HEK293 (cell line): ENCODE measurements at regions not wholly inside any gene's neighbourhood (a gene's known extent, or its start where the extent isn't known, plus 50 kb on each side); places are given as distances from the start of the nearest gene placed in this dataset.

Experiments used
- BCL11A ChIP-seq: fragments of 450-650 bp; formaldehyde crosslinking; IDR thresholded peaks from 2 replicates; pipeline ENCODE4 v1.5.1; 2016; ENCODE audit warnings: low read depth, missing biosample characterization, missing genetic modification characterization
- GLI4 ChIP-seq: fragments of 450-650 bp; formaldehyde crosslinking; IDR thresholded peaks from 2 replicates; pipeline ENCODE4 v1.5.1; 2016; ENCODE audit warnings: missing biosample characterization, missing genetic modification characterization
- KLF7 ChIP-seq: fragments of 450-650 bp; formaldehyde crosslinking; IDR thresholded peaks from 2 replicates; pipeline ENCODE4 v1.5.1; 2016; ENCODE audit warnings: missing biosample characterization, missing genetic modification characterization, borderline replicate concordance
- MEIS1 ChIP-seq: sonication (generic); formaldehyde crosslinking; IDR thresholded peaks from 2 replicates; pipeline ENCODE4 v1.8.1; 2022; ENCODE audit warnings: missing genetic modification reagents, mild to moderate bottlenecking, borderline replicate concordance
- PBX3 ChIP-seq: sonication (generic); formaldehyde crosslinking; IDR thresholded peaks from 2 replicates; pipeline ENCODE4 v1.8.1; 2022; ENCODE audit warnings: mild to moderate bottlenecking, moderate library complexity, missing genetic modification reagents
- SCRT2 ChIP-seq: fragments of 450-650 bp; formaldehyde crosslinking; IDR thresholded peaks from 2 replicates; pipeline ENCODE4 v1.5.1; 2016; ENCODE audit warnings: missing biosample characterization, missing genetic modification characterization
- SETDB1 ChIP-seq: IDR thresholded peaks from one replicate; pipeline ENCODE4 v1.6.1; 2017; ENCODE audit warnings: mild to moderate bottlenecking, low read length, moderate library complexity, mixed read lengths; ENCODE audit not compliant: insufficient read length
- TCF7L2 ChIP-seq: IDR thresholded peaks from 2 replicates; pipeline ENCODE4 v1.6.1; 2011; ENCODE audit warnings: low read depth, mild to moderate bottlenecking, inconsistent platforms, low read length, moderate library complexity, borderline replicate concordance
- ZBTB20 ChIP-seq: fragments of 450-650 bp; formaldehyde crosslinking; IDR thresholded peaks from 2 replicates; pipeline ENCODE4 v1.5.1; 2016; ENCODE audit warnings: missing biosample characterization, missing genetic modification characterization
- ZBTB21 ChIP-seq: fragments of 450-650 bp; formaldehyde crosslinking; IDR thresholded peaks from 2 replicates; pipeline ENCODE4 v1.5.1; 2017; ENCODE audit warnings: missing biosample characterization, missing genetic modification characterization
- ZNF10 ChIP-seq: fragments of 450-650 bp; formaldehyde crosslinking; IDR thresholded peaks from 2 replicates; pipeline ENCODE4 v1.5.1; 2017; ENCODE audit warnings: missing biosample characterization, missing genetic modification characterization
- ZNF24 ChIP-seq: fragments of 450-650 bp; formaldehyde crosslinking; IDR thresholded peaks from 2 replicates; pipeline ENCODE4 v1.5.1; 2016; ENCODE audit warnings: missing biosample characterization, missing genetic modification characterization
- ZNF26 ChIP-seq: fragments of 450-650 bp; formaldehyde crosslinking; IDR thresholded peaks from 2 replicates; pipeline ENCODE4 v1.5.1; 2016; ENCODE audit warnings: missing biosample characterization, missing genetic modification characterization
- ZNF350 ChIP-seq: fragments of 450-650 bp; formaldehyde crosslinking; IDR thresholded peaks from 2 replicates; pipeline ENCODE4 v1.5.0; 2017; ENCODE audit warnings: missing biosample characterization, mild to moderate bottlenecking, missing genetic modification characterization
- ZNF391 ChIP-seq: fragments of 450-650 bp; formaldehyde crosslinking; IDR thresholded peaks from 2 replicates; pipeline ENCODE4 v1.5.1; 2016; ENCODE audit warnings: low read depth, missing biosample characterization, missing genetic modification characterization, borderline replicate concordance
- ZNF423 ChIP-seq: fragments of 450-650 bp; formaldehyde crosslinking; IDR thresholded peaks from 2 replicates; pipeline ENCODE4 v1.5.1; 2016; ENCODE audit warnings: missing biosample characterization, missing genetic modification characterization
- ZNF473 ChIP-seq: fragments of 450-650 bp; formaldehyde crosslinking; IDR thresholded peaks from 2 replicates; pipeline ENCODE4 v1.5.1; 2017; ENCODE audit warnings: missing biosample characterization, missing genetic modification characterization
- ZNF521 ChIP-seq: fragments of 450-650 bp; formaldehyde crosslinking; IDR thresholded peaks from 2 replicates; pipeline ENCODE4 v1.5.1; 2017; ENCODE audit warnings: missing biosample characterization, mild to moderate bottlenecking, missing genetic modification characterization
- ZNF558 ChIP-seq: fragments of 450-650 bp; formaldehyde crosslinking; IDR thresholded peaks from 2 replicates; pipeline ENCODE4 v1.5.1; 2016; ENCODE audit warnings: missing biosample characterization, missing genetic modification characterization
- ZNF560 ChIP-seq: fragments of 450-650 bp; formaldehyde crosslinking; IDR thresholded peaks from 2 replicates; pipeline ENCODE4 v1.5.1; 2017; ENCODE audit warnings: missing biosample characterization, missing genetic modification characterization, borderline replicate concordance
- ZNF624 ChIP-seq: fragments of 450-650 bp; formaldehyde crosslinking; IDR thresholded peaks from 2 replicates; pipeline ENCODE4 v1.5.1; 2017; ENCODE audit warnings: missing biosample characterization, missing genetic modification characterization
- ZNF658 ChIP-seq: fragments of 450-650 bp; formaldehyde crosslinking; IDR thresholded peaks from 2 replicates; pipeline ENCODE4; 2016; ENCODE audit warnings: missing biosample characterization, missing genetic modification characterization
- ZNF660 ChIP-seq: fragments of 450-650 bp; IDR thresholded peaks from 2 replicates; pipeline ENCODE4 v1.5.1; 2018; ENCODE audit warnings: missing biosample characterization, mild to moderate bottlenecking, missing genetic modification characterization
- ZNF670 ChIP-seq: fragments of 450-650 bp; formaldehyde crosslinking; IDR thresholded peaks from 2 replicates; pipeline ENCODE4 v1.5.1; 2016; ENCODE audit warnings: missing biosample characterization, missing genetic modification characterization, low read depth
- ZNF791 ChIP-seq: fragments of 450-650 bp; formaldehyde crosslinking; IDR thresholded peaks from 2 replicates; pipeline ENCODE4 v1.5.1; 2016; ENCODE audit warnings: missing biosample characterization, missing genetic modification characterization
- ZNF792 ChIP-seq: fragments of 450-650 bp; formaldehyde crosslinking; IDR thresholded peaks from 2 replicates; pipeline ENCODE4 v1.5.1; 2016; ENCODE audit warnings: missing biosample characterization, missing genetic modification characterization
- TF ChIP-seq, protein P1 (sequence below): fragments of 450-650 bp; formaldehyde crosslinking; IDR thresholded peaks from 2 replicates; pipeline ENCODE4 v1.5.1; 2016; ENCODE audit warnings: missing biosample characterization, missing genetic modification characterization, borderline replicate concordance
- TF ChIP-seq, protein P2 (sequence below): fragments of 450-650 bp; formaldehyde crosslinking; IDR thresholded peaks from 2 replicates; pipeline ENCODE4 v1.5.1; 2016; ENCODE audit warnings: missing biosample characterization, missing genetic modification characterization
- TF ChIP-seq, protein P3 (sequence below): fragments of 450-650 bp; formaldehyde crosslinking; IDR thresholded peaks from 2 replicates; pipeline ENCODE4; 2016; ENCODE audit warnings: missing biosample characterization, missing genetic modification characterization
- TF ChIP-seq, protein P4 (sequence below): fragments of 450-650 bp; formaldehyde crosslinking; IDR thresholded peaks from 2 replicates; pipeline ENCODE4 v1.5.1; 2016; ENCODE audit warnings: missing biosample characterization, missing genetic modification characterization

GRCh38 chr17:73770115-73770848 lies 126.0 kb upstream of the SDK2 start (continued):
- no peak for TF ChIP-seq ZNF670 (tag by site-specific recombination)
- TF ChIP-seq KLF7 (tag by site-specific recombination): no peak
- TF ChIP-seq, protein P1, sequence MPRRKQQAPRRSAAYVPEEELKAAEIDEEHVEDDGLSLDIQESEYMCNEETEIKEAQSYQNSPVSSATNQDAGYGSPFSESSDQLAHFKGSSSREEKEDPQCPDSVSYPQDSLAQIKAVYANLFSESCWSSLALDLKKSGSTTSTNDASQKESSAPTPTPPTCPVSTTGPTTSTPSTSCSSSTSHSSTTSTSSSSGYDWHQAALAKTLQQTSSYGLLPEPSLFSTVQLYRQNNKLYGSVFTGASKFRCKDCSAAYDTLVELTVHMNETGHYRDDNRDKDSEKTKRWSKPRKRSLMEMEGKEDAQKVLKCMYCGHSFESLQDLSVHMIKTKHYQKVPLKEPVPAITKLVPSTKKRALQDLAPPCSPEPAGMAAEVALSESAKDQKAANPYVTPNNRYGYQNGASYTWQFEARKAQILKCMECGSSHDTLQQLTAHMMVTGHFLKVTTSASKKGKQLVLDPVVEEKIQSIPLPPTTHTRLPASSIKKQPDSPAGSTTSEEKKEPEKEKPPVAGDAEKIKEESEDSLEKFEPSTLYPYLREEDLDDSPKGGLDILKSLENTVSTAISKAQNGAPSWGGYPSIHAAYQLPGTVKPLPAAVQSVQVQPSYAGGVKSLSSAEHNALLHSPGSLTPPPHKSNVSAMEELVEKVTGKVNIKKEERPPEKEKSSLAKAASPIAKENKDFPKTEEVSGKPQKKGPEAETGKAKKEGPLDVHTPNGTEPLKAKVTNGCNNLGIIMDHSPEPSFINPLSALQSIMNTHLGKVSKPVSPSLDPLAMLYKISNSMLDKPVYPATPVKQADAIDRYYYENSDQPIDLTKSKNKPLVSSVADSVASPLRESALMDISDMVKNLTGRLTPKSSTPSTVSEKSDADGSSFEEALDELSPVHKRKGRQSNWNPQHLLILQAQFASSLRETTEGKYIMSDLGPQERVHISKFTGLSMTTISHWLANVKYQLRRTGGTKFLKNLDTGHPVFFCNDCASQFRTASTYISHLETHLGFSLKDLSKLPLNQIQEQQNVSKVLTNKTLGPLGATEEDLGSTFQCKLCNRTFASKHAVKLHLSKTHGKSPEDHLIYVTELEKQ: peak; percentile 32; the same call in 1 of the 2 replicates
- 0 out of 2 replicates have a peak, but pooled peaks have one; percentile 14 for TF ChIP-seq SCRT2 (tag by site-specific recombination)
- peak; percentile 67; the same call in 1 of the 2 replicates for TF ChIP-seq BCL11A
- no peak for TF ChIP-seq ZNF791 (tag by site-specific recombination)
- peak; percentile 66; the same call in 1 of the 2 replicates for TF ChIP-seq ZNF24 (tag by site-specific recombination)
- no peak for TF ChIP-seq ZNF350 (tag by site-specific recombination)
- TF ChIP-seq ZNF792: no peak
- no peak for TF ChIP-seq SETDB1
- TF ChIP-seq, protein P2, sequence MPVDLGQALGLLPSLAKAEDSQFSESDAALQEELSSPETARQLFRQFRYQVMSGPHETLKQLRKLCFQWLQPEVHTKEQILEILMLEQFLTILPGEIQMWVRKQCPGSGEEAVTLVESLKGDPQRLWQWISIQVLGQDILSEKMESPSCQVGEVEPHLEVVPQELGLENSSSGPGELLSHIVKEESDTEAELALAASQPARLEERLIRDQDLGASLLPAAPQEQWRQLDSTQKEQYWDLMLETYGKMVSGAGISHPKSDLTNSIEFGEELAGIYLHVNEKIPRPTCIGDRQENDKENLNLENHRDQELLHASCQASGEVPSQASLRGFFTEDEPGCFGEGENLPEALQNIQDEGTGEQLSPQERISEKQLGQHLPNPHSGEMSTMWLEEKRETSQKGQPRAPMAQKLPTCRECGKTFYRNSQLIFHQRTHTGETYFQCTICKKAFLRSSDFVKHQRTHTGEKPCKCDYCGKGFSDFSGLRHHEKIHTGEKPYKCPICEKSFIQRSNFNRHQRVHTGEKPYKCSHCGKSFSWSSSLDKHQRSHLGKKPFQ: no peak
- TF ChIP-seq ZNF10: no peak
- no peak for TF ChIP-seq ZNF521 (tag by site-specific recombination)
- TF ChIP-seq ZNF658: no peak
- no peak for TF ChIP-seq ZNF624 (tag by site-specific recombination)
- TF ChIP-seq ZNF660 (tag by site-specific recombination): peak; percentile 93
- no peak for TF ChIP-seq ZNF558 (tag by site-specific recombination)
- TF ChIP-seq ZNF423: 0 out of 2 replicates have a peak, but pooled peaks have one; percentile 8
- no peak for TF ChIP-seq GLI4 (tag by site-specific recombination)
- TF ChIP-seq, protein P3, sequence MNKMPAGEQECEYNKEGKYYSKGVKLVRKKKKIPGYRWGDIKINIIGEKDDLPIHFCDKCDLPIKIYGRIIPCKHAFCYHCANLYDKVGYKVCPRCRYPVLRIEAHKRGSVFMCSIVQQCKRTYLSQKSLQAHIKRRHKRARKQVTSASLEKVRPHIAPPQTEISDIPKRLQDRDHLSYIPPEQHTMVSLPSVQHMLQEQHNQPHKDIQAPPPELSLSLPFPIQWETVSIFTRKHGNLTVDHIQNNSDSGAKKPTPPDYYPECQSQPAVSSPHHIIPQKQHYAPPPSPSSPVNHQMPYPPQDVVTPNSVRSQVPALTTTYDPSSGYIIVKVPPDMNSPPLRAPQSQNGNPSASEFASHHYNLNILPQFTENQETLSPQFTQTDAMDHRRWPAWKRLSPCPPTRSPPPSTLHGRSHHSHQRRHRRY: no peak
- no peak for TF ChIP-seq ZNF26 (tag by site-specific recombination)
- TF ChIP-seq ZNF391 (tag by site-specific recombination): peak; percentile 57; the same call in 1 of the 2 replicates
- no peak for TF ChIP-seq TCF7L2
- TF ChIP-seq ZBTB20 (tag by site-specific recombination): no peak; the same call in 1 of the 2 replicates
- TF ChIP-seq ZBTB21 (tag by site-specific recombination): peak; percentile 97
- TF ChIP-seq MEIS1 (CRISPR knock-in tag): no peak
- no peak for TF ChIP-seq ZNF560
- 0 out of 2 replicates have a peak, but pooled peaks have one; percentile 24 for TF ChIP-seq PBX3
- TF ChIP-seq, protein P4, sequence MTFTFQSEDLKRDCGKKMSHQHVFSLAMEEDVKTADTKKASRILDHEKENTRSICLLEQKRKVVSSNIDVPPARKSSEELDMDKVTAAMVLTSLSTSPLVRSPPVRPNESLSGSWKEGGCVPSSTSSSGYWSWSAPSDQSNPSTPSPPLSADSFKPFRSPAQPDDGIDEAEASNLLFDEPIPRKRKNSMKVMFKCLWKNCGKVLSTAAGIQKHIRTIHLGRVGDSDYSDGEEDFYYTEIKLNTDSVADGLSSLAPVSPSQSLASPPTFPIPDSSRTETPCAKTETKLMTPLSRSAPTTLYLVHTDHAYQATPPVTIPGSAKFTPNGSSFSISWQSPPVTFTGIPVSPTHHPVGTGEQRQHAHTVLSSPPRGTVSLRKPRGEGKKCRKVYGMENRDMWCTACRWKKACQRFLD (tag by site-specific recombination): no peak
- TF ChIP-seq ZNF473 (tag by site-specific recombination): no peak
